Erythroblast (primary cell): ENCODE measurements at regions not wholly inside any gene's neighbourhood (a gene's known extent, or its start where the extent isn't known, plus 50 kb on each side); places are given as distances from the start of the nearest gene placed in this dataset.
"Not testable (repeated sequence)": the region's sequence is repeated elsewhere in the genome, so short reads cannot be mapped to it uniquely, and the experiment has no call there.

ENCODE experiments used
- DNase-seq, 2 experiments: peaks; one replicate each; lab custom pipeline; 2025; lab: John Stamatoyannopoulos, UW
- GATA1 ChIP-seq: IDR thresholded peaks from 2 replicates; pipeline ENCODE4 v1.6.1; 2011; ENCODE audit warnings: low read depth, mild to moderate bottlenecking, control low read depth, low read length, moderate library complexity
- POLR2A ChIP-seq: IDR thresholded peaks from 2 replicates; pipeline ENCODE4 v1.6.1; 2011; ENCODE audit warnings: mild to moderate bottlenecking, low read length

DNA sequence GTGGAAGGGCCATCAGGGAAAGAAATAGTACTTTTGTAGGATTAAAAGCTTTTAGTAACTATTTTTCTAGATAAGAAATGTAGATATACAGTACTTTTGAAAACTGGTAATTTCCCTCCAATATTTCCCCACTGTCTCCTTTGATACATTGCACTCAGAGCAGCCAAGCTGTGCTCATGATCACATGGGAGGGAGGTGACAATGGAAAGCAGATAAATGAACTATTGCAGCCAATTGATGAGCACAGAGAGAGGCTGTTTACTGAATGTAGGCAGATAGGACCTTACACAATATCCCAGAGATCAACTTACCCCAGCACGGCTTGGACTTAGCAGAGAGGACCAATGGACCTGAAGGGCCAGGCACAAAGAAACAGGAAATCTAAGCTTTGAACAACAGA lies 178.0 kb upstream of the NREP start:
- no peak for DNase-seq

DNA sequence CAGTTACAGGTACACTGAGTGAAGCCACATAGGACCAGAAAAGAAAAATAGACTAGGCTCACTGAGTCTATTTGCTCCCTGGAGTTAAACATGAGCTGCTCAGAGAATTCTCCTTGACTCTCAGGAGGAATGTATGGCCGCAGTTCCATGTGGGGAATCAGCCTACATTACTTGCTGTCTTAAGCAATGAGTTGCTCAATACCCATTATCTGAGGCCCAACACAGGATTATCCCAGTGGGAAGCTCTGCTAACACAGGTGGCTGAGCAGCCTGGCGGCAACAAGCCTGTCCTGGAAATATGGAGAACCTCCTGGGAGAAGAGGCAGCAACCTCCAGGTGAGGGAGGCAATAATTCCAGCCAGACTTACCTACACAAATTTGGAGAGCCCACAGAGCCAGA lies 177.5 kb upstream of the NREP start:
- TF ChIP-seq GATA1 = no peak
- TF ChIP-seq POLR2A = no peak
- DNase-seq = no peak

More for the DNA sequence above, 178.0 kb upstream of the NREP start:
- TF ChIP-seq GATA1 = no peak
- no peak for TF ChIP-seq POLR2A

DNA sequence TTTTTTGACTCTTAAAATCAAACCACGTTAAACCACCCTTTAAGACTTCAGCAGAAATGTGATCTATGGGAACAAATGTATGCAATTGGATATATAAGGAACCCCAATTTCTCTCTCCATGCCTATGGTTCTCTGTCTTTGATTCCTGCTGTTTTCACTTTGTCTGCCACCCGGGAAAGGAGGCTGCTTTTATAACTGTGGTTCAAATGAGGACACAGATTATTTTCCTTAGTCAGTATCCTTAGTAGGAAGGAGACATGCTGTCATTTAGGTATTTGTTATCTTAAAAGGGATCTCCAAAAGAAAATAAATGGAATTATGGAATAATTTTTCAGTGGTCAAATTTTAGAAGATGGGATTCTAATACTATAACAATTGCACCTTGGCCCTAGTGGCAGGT lies 176.1 kb upstream of the NREP start:
- no peak for TF ChIP-seq GATA1
- no peak for DNase-seq

DNA sequence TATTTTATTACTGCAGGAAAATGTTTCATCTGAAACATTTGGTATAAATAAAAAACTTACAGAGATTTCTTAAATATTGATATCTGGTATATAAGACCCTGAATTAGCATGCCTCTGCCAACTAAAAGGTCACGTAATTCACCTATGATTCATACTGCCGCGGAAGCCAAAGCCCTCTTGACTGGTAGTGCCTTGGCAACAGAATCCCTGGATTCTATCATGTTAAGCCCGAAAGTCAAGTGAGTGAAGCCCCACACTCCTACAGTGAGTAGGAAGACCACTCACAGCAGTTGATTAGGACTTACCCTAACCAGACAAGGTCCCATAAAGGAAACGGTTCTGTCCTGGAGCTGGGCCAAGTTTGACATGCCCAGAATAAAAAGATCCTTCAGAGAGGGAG lies 175.6 kb upstream of the NREP start:
- DNase-seq = no peak
- TF ChIP-seq POLR2A = no peak
- no peak for TF ChIP-seq GATA1

DNA sequence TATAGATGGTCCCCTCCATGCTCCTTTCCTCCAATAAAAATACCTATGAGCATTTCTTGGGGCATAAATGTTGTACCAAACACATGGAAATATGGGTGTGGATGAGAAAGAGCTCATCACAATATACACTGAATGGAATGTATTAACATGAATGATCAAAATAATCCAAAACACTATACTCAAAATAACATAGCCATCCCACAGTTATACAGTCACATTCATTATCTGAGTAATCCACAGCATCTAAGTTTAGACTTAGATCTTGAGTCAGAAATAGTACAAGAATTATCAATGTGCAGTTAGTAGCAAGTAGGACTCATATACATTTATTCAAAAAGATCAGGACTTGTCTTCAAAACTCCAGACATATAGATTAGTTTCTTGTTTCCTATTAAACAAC lies 175.2 kb upstream of the NREP start:
- TF ChIP-seq POLR2A (no peak), GATA1 (no peak)
- no peak for DNase-seq

DNA sequence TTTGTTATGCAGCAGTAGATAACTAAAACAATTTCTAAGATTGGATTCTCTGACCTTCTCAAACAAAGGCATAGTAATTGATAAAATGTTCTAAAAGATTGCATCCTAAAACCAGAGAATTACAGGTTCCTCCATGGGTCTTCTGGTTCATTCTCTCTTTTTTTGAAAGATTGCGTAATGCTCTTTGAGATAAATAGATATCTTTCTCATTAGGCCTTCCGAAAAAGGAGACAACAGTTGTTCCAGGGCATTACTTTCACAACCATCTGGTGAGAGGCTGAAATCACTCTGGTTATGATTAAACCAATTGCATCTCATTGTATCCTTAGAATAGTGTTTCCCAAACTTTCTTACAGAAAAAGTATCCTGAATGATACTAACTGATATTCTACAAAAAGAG lies 174.7 kb upstream of the NREP start:
- no peak for DNase-seq
- no peak for TF ChIP-seq POLR2A
- no peak for TF ChIP-seq GATA1

DNA sequence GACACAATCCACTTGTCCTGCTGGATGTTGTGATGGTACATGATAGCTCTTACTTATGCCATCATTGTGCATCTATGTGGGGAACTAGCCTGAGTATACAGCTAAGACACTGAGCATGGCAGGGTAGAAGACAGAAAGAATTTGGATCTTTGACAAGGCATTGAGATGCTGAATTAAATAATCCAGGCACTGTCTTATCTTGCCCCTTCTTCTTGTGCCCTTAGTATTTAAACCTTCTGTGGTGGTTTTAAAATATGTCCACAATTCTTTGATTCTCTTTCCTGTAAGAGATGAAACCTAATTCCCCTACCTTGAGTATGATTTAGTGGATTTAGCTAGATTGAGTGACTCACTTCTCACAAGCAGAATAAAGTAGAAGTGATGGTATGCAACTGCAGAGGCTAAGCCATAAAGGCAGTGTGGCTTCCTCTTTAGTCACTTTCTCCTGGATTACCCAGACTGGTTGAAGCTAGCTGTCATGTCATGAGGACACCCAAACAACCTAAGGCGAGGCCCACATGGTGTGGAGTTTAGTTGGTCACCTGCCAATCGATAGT lies 174.0 kb upstream of the NREP start:
- TF ChIP-seq GATA1 = no peak
- TF ChIP-seq POLR2A = no peak
- no peak for DNase-seq

DNA sequence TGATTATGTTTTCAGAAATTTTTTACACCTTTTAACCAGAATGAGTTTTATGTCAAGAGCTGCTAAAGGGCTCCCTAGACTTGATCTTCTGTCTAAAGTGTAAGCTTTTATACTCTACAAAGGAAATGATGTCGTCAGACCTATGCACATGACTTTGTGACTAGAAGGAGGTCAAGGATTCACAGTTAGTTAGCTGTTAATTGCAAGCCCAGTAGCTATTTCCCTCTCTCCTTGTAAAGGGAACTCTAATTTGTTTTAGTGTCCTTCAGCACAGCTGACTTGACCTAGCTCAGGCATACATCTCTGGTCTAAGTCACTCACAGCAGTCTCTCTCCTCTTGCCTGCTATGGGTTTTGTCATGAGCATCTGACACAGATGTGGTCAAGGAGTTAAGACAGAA lies 173.5 kb upstream of the NREP start:
- no peak for TF ChIP-seq GATA1
- no peak for TF ChIP-seq POLR2A
- no peak for DNase-seq

DNA sequence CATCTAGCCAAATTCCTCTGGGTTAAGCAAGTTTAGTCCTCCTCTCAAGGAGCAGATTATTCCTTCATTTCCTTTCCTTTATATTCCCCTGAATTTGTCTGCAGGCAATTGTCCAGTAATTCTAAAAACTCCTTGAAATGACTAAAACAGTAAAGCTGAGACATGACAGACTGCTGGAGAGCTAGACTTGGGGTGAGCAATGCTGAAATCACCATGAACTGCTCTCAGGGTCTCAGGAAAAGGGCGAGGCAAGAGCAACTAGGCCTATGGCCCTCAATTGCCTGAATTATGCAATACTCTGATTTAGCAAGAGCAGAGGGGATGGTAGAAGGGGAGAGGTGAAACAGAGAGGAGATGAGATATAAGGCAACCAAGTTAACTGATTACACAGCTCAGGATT lies 172.9 kb upstream of the NREP start:
- TF ChIP-seq GATA1 (no peak), POLR2A (no peak)
- no peak for DNase-seq

DNA sequence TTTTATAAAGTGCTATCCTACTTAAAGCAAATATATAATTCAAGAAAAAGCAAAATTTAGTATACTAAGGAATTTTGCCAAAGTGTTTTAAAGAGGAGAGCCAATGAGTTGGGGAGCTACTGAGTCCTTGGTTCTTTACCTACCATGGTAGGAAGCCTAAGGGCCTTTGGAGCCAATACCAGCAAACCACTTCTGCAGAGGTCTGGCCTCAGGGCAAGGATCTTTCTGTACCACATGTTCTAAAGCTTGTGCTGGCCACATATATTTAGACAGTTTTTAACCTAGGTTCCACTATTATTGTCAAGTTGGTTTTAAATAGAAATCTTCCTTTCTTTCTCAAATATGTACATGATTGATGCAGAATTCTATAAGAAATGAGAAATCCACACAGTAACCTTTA lies 172.3 kb upstream of the NREP start:
- TF ChIP-seq GATA1 (no peak), POLR2A (no peak)
- DNase-seq = no peak

DNA sequence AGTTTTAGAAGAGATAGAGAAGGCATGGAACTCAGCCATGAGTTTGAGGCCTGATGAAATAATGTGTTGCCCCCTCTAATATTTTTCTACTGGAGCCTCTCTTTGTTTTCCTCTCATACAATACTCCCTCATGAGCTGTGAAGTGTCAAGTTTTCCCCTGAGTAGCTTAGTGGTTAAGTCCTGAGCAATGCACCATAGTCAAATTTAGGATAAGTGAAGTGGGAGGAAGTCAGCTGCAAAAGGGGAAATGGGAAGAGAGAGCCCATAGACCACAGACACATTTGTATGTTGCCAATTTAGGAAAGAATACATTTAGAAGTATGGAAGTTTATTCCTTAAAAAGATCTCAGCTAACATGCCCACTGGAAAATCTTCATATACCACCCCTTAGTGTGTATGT lies 171.5 kb upstream of the NREP start:
- DNase-seq = no peak
- no peak for TF ChIP-seq GATA1
- TF ChIP-seq POLR2A = no peak

DNA sequence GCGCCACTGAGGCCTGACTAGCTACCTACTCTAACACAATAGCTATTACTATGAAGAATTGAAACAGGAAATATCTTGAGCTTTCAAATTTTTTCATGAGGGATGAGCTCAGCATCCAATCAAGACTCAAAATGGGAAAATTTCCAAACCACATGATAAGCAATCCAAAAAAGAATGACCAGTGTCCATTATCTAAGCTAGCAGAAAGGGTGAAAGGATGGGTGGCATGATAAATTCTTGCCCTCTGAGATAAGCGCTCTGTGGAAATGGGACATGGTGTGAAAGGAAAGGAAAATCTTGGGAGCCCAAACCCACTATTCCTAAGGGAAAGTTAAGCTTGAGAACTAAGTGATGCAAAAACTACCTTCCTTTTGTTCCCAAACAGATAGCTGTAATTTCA lies 170.2 kb upstream of the NREP start:
- no peak for DNase-seq
- TF ChIP-seq POLR2A (no peak), GATA1 (no peak)

DNA sequence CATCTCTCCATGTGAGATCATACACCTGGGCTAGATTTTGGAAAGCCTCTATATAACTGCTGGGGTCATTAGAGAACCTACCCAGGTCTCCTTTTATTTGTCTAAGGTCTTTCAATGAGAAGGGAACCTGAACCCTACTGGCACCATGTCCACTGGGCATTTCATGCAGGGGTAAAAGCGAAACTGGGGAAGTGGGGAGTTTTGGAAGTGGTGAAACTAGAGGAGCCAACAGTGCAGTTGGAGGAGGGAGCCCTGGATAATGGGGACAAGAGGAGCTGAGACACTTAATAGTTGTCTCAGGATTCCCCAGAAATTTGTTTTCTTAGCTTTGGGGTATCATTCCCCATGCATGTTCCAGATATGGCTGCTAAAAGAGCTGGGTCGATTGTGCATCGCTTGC lies 169.0 kb upstream of the NREP start:
- TF ChIP-seq GATA1 = no peak
- no peak for TF ChIP-seq POLR2A
- DNase-seq = no peak

DNA sequence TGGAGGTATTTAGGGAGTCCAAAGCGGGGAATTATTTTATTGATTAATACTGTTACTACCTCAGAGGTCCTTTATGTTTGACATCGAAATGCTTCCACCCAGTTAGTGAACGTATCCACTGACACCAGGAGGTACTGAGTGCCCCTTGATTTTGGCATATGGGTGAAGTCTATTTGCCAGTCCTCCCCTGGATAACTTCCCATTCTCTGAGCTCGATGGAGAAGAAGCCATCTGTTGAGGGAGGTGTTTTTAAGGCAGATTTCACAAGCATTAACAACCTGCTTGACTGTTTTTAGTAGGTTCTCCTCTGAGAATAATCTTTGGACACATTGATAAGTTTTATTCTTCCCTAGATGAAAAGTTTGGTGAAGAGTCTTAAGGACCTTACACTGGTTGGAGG lies 165.3 kb upstream of the NREP start:
- DNase-seq = no peak
- no peak for TF ChIP-seq GATA1
- TF ChIP-seq POLR2A = no peak

DNA sequence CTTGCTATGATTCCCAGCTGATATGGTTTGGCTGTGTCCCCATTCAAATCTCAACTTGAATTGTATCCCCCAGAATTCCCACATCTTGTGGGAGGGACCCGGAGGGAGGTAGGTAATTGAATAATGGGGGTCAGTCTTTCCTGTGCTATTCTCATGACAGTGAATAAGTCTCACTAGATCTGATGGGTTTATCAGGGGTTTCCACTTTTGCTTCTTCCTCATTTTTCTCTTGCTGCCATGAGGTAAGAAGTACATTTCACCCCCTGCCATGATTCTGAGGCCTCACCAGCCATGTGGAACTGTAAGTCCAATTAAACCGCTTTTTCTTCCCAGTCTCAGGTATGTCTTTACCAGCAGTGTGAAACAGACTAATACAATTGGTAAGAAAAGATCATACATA lies 164.7 kb upstream of the NREP start:
- DNase-seq = not testable (repeated sequence)

DNA sequence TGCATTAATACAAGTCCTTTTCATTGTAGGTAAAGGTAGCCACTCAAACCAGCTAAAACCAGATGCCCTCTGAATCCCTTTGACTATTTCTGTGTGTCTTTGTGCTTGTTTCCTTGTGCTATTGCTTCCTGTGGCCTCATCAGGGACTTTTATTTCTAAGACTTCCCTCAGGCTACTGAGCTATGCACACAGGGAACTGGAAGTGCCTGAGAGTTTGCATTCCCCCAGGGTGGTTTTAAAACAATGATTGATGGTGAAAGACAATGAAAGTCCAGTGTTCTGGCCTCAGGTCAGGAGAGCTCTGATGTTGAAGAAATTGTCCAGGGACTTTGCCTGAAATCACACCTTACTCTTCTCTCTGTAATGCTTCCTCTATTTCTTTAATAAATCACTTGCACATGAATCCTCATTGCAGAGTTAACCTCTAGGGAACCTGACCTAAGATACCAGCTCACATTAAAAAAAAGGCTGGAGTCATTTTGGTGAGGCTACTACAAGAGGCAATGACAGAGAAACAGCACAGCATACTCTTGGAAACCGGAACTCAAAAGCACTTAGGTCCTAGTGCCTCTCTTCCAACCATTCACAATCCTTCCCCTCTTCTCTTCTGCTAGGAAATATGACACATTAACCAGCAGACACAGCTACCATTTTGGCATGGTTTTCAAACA lies 158.1 kb upstream of the NREP start:
- no peak for DNase-seq
- TF ChIP-seq GATA1 = no peak
- TF ChIP-seq POLR2A = no peak
